Tibial nerve (tissue), 4 donors: ENCODE measurements at regions not wholly inside any gene's neighbourhood (a gene's known extent, or its start where the extent isn't known, plus 50 kb on each side); places are given as distances from the start of the nearest gene placed in this dataset.
"Not testable (repeated sequence)": the region's sequence is repeated elsewhere in the genome, so short reads cannot be mapped to it uniquely, and the experiment has no call there.

Experiments used
- DNase-seq, 2 donors: peaks; one replicate each; pipeline ENCODE4 v3.0.0-alpha.2; 2019; ENCODE audit warnings: low spot score in 2 of 2
- H3K27ac ChIP-seq, 4 donors: fragments of 200-600 bp; sonication (generic) in 3 of 4; one replicate each; pipeline ENCODE4 v1.5.1; 2017 to 2019; ENCODE audit warnings: mild to moderate bottlenecking in 1 of 4
- H3K27me3 ChIP-seq, 2 donors: fragments of 200-600 bp; sonication (generic) in 1 of 2; one replicate each; pipeline versions ENCODE4 v1.5.1 to v1.6.0; 2017 to 2019
- H3K36me3 ChIP-seq, 3 donors: fragments of 200-600 bp; sonication (generic); one replicate each; pipeline ENCODE4 v1.5.1; 2018 to 2019
- H3K4me1 ChIP-seq, 4 donors: fragments of 200-600 bp; sonication (generic) in 3 of 4; one replicate each; pipeline ENCODE4 v1.5.1; 2017 to 2019
- H3K4me3 ChIP-seq, 4 donors: fragments of 200-600 bp; sonication (generic) in 3 of 4; one replicate each; pipeline ENCODE4 v1.5.1; 2017 to 2019; ENCODE audit warnings: mild to moderate bottlenecking in 1 of 4, moderate library complexity in 1 of 4
- H3K9me3 ChIP-seq, 4 donors: fragments of 200-600 bp; sonication (generic) in 3 of 4; one replicate each; pipeline ENCODE4 v1.5.1; 2017 to 2019
- CTCF ChIP-seq, 5 experiments: fragments of 200-600 bp in 3 of 5; fragments of 450-650 bp in 2 of 5; sonication (generic) in 3 of 5; IDR thresholded peaks; one replicate each; pipeline ENCODE4 v1.5.1; 2016 to 2019; ENCODE audit warnings: antibody characterized with exemption in 5 of 5, mild to moderate bottlenecking in 3 of 5, moderate library complexity in 2 of 5
- EP300 ChIP-seq, 2 donors: sonication (generic); formaldehyde crosslinking; IDR thresholded peaks; one replicate each; pipeline ENCODE4 v1.6.1; 2017; ENCODE audit warnings: antibody characterized with exemption in 2 of 2, mild to moderate bottlenecking in 1 of 2
- POLR2A ChIP-seq, 2 donors: fragments of 450-650 bp; IDR thresholded peaks; one replicate each; pipeline ENCODE4 v1.6.1; 2017; ENCODE audit warnings: antibody characterized with exemption in 2 of 2, mild to moderate bottlenecking in 2 of 2, moderate library complexity in 2 of 2
- WGBS, 2 donors: methylation state at CpG; one replicate each; pipeline ENCODE4 v1.1.5; 2018; 5-methylcytosine and 5-hydroxymethylcytosine counted together

- Histone ChIP-seq H3K27me3 (no peaks in the 10 kb centered on the region), H3K36me3 (no peaks in the 10 kb centered on the region), H3K4me3 (no peak overlapping the region), H3K9me3 (peaks cover 0 to 18% (median 0%) of the 10 kb centered on the region in 4 donors), H3K4me1 (no peaks in the 10 kb centered on the region), H3K27ac (no peak overlapping the region)
- WGBS, 2 donors = 91 to 93% methylated on average over 4 to 5 of the region's 5 CpGs
- TF ChIP-seq EP300 (IDR thresholded peaks at IDR 0.05) (no peak), CTCF (IDR thresholded peaks at IDR 0.05) (no peak), POLR2A (IDR thresholded peaks at IDR 0.05) (no peak)
- no peak for DNase-seq
Measured at GRCh38 chr13:104525467-104525866, 1459.2 kb upstream of the SLC10A2 start.

GRCh38 chr13:104522235-104523072, 1456.2 kb upstream of the SLC10A2 start:
- H3K27ac ChIP-seq = no peak overlapping the region
- H3K9me3 ChIP-seq = peaks cover 0 to 18% (median 0%) of the 10 kb centered on the region in 4 donors
- WGBS, 2 donors = 90 to 91% methylated on average over 25 of the region's 25 CpGs
- H3K4me1 ChIP-seq = no peaks in the 10 kb centered on the region
- H3K27me3 ChIP-seq = no peaks in the 10 kb centered on the region
- DNase-seq = no peak
- H3K36me3 ChIP-seq = no peaks in the 10 kb centered on the region
- no peak overlapping the region for H3K4me3 ChIP-seq
- TF ChIP-seq EP300 (IDR thresholded peaks at IDR 0.05) (no peak), POLR2A (IDR thresholded peaks at IDR 0.05) (no peak), CTCF (IDR thresholded peaks at IDR 0.05) (no peak)

- DNase-seq = no peak
- Histone ChIP-seq H3K9me3 (no peaks in the 10 kb centered on the region), H3K4me3 (no peak overlapping the region), H3K4me1 (no peaks in the 10 kb centered on the region), H3K36me3 (no peaks in the 10 kb centered on the region), H3K27ac (no peak overlapping the region), H3K27me3 (no peaks in the 10 kb centered on the region)
- TF ChIP-seq EP300 (IDR thresholded peaks at IDR 0.05) = no peak
- TF ChIP-seq CTCF (IDR thresholded peaks at IDR 0.05) = no peak
- TF ChIP-seq POLR2A (IDR thresholded peaks at IDR 0.05) = no peak
- WGBS, 2 donors = 67 to 80% methylated on average over 2 of the region's 2 CpGs
Measured at GRCh38 chr13:104510422-104510821, 1444.2 kb upstream of the SLC10A2 start.

- not testable (repeated sequence) for H3K4me1 ChIP-seq, H3K27ac ChIP-seq, H3K36me3 ChIP-seq, H3K4me3 ChIP-seq, H3K9me3 ChIP-seq, H3K27me3 ChIP-seq, DNase-seq
- WGBS, 2 donors = 85 to 90% methylated on average over 1 of the region's 1 CpG
Measured at GRCh38 chr13:104493502-104493901, 1427.3 kb upstream of the SLC10A2 start.

- TF ChIP-seq POLR2A (IDR thresholded peaks at IDR 0.05) (no peak), CTCF (IDR thresholded peaks at IDR 0.05) (no peak), EP300 (IDR thresholded peaks at IDR 0.05) (no peak)
- peaks cover 0 to 4% (median 0%) of the 10 kb centered on the region in 4 donors for H3K9me3 ChIP-seq
- H3K36me3 ChIP-seq = no peaks in the 10 kb centered on the region
- H3K27ac ChIP-seq = no peak overlapping the region
- H3K27me3 ChIP-seq = no peaks in the 10 kb centered on the region
- H3K4me3 ChIP-seq = no peak overlapping the region
- 77 to 81% methylated on average over 5 of the region's 5 CpGs for WGBS, 2 donors
- no peak for DNase-seq
- no peaks in the 10 kb centered on the region for H3K4me1 ChIP-seq
Measured at GRCh38 chr13:104491916-104492315, 1425.7 kb upstream of the SLC10A2 start.
